HG02610 (cell line): ENCODE measurements at regions not wholly inside any gene's neighbourhood (a gene's known extent, or its start where the extent isn't known, plus 50 kb on each side); places are given as distances from the start of the nearest gene placed in this dataset.
"Not testable (repeated sequence)": the region's sequence is repeated elsewhere in the genome, so short reads cannot be mapped to it uniquely, and the experiment has no call there.

Experiments
- ATAC-seq: cut with Tn5 transposase; IDR thresholded peaks from one replicate; pipeline ENCODE4 v1.9.1; 2021; ENCODE audit warnings: mild to moderate bottlenecking, moderate library complexity; ENCODE audit not compliant: unreplicated experiment

GRCh38 chrX:87236830-87237440, 280.7 kb upstream of the KLHL4 start:
- ATAC-seq, result no peak

DNA sequence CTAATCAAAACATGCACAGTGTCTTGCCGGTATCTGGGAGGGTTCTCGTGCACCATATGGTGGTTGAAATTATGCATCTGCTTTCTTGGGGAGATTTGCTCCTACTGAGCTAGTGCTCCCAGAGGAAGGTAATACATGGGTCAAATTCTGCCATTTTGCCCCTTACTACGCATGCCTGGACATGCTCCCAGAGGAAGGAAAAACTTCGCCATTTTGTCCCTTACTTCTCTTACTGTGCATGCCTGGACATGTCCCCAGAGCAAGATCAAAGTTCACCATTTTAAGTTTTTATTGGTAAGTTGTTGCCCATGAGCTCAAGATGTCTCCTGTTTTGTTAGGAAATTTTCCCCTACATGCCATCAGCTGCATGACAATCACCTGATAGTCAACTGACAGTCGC, 252.1 kb upstream of the KLHL4 start:
- ATAC-seq, result no peak

GRCh38 chrX:87272491-87272890, 245.1 kb upstream of the KLHL4 start:
- no peak for ATAC-seq

- ATAC-seq, result no peak
Measured at GRCh38 chrX:87299563-87300160, 217.9 kb upstream of the KLHL4 start.

GRCh38 chrX:87310780-87311179, 206.8 kb upstream of the KLHL4 start:
- ATAC-seq, result no peak

GRCh38 chrX:87327267-87327666, 190.3 kb upstream of the KLHL4 start:
- ATAC-seq, result no peak

- ATAC-seq, result no peak
Measured at GRCh38 chrX:87337267-87337666, 180.3 kb upstream of the KLHL4 start.

DNA sequence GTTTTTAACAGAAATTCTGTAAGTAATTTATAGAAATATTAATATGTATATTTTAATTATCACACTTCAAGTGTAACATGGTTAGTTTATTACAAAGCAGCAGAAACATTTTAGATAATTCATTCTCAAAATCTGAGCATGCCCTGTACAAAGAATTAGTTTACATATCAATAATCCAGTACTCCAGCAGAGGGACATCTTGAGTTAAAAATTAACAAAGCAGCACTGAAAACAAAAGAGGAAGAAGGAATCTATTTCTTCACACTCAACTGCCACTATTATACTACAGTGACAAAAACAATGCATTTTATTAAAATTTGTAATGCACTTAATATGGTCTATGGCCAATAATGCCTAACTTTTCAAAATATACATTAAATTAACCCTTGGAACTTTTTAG, 179.1 kb upstream of the KLHL4 start:
- peak; percentile 48 for ATAC-seq

GRCh38 chrX:87370865-87371264, 146.7 kb upstream of the KLHL4 start:
- ATAC-seq, result no peak

DNA sequence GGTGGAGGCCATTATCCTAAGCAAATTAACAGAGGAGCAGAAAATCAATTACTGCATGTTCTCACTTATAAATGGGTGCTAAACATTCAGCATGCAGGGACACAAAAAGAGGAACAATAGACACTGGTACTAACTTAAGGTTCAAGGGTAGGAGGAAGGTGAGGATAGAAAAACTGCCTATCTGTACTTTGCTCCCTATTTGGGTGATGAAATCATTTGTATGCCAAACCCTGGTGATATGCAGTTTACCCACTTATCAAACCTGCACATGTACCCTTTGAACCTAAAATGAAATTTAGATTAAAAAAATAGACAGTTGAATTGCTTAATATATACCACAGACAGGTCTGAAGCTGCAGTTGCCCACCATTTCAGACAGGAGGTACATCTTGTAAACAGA, 143.3 kb upstream of the KLHL4 start:
- ATAC-seq, result no peak

DNA sequence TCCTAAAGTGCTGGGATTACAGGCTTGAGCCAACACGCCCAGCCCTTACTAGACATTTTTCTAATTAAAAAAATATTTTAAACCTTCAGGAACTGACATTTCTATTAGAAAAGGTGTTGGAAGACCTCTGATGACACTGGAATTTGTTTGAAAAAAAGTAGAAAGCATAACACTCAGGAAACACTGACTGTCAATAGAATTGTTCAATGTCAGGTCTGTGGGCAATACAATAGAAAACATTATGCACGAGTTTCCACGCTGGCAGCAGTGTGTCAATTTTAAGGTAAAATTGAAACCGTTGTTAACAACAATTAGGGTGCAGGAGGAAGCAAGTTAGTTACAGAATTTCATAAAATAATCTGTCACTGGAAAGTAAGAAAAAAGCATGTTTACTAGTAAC, 140.7 kb upstream of the KLHL4 start:
- no peak for ATAC-seq

- ATAC-seq, result no peak
Measured at GRCh38 chrX:87388381-87388780, 129.2 kb upstream of the KLHL4 start.

- no peak for ATAC-seq
Measured at GRCh38 chrX:87391742-87392141, 125.9 kb upstream of the KLHL4 start.

- ATAC-seq, result no peak
Measured at GRCh38 chrX:87392369-87392768, 125.2 kb upstream of the KLHL4 start.

- no peak for ATAC-seq
Measured at GRCh38 chrX:87397103-87397886, 120.3 kb upstream of the KLHL4 start.

- no peak for ATAC-seq
Measured at GRCh38 chrX:87402256-87402655, 115.3 kb upstream of the KLHL4 start.

DNA sequence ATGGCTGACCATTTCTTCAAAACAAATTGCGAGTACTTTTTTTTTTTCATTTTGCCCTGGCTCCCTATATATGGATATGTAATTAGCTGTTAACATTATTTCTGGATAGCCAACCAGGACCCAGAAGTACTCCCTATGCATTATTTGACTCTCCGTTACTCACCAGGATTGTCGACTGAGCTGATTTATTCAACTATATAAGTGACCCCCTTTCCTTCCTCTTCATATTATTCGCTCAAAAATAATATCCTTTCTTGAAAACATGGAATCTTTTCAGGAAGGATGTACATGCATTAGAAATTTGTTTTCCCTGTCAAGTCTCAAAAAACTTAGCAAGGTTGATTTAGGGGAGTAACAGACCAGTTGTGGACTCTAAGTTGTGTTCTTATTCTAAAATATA, 114.1 kb upstream of the KLHL4 start:
- no peak for ATAC-seq

DNA sequence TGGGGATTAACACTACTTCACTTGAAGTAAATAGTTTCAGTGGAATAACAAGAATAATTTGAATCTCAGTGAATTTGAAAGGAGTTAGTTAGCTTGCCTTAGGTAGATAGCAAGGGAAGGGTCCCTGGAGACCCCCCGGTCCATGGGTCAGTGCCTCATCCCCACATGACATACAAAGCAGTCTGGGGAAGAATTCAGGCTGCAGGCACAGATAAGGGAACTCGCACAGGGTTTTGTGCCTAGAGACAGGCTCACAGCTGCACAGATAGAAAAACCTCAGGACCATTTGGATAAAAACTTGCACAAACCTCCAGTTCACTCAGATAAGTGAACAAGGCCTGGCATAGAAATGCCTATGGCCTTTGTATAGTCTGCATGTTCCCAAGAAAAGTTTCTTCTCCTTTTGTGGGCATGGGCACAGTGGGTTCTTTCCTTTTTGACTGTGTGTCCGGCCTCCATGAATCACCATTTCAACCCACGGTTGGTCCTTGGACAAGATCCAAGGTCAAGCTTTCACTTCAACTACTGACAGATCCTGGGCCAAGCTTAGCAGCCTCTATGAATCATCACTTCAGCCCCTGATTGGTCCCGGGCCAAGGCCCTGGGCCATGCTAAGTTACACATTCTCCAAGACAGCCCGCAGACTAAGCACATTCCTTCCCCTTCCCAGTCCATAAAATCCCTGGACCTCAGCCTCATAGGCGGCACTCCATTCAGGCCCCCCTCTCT, 108.3 kb upstream of the KLHL4 start:
- no peak for ATAC-seq

DNA sequence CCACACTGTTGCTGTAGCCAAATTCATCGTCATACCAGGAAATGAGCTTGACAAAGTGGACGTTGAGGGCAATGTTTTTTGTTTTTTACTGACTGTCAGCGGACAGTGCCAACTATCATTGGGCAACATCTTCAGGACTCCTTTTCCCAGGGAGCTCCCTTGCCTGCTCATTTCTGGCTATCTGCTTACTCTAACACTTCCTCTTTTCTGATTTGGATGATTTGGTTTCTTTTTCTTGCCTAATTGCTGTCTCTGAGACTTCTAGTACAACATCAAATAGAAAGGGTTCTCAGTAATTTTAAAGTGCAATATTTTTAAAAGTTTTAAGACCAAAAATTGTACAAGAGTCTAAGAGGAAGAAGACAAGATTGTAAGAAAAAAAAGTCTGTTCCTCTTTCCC, 92.0 kb upstream of the KLHL4 start:
- ATAC-seq, result no peak

DNA sequence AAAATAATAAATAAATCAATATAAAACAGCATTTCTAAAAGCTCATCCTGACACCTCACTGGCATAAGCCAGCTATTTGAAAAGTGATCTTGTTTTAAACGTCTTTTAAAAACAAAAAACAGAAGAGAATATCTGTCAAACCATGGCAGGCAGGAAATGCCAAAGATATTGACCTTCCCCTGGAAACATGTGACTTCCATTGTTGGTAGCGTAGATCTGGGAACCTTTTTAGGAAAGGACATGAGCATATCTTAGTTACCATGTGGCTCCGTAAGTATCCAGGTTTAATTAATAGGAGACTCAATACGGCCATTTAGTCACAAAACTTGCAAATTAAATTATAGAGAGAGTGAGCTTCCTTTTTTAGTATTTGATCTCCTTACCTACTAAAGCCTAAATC, 83.0 kb upstream of the KLHL4 start:
- no peak for ATAC-seq

DNA sequence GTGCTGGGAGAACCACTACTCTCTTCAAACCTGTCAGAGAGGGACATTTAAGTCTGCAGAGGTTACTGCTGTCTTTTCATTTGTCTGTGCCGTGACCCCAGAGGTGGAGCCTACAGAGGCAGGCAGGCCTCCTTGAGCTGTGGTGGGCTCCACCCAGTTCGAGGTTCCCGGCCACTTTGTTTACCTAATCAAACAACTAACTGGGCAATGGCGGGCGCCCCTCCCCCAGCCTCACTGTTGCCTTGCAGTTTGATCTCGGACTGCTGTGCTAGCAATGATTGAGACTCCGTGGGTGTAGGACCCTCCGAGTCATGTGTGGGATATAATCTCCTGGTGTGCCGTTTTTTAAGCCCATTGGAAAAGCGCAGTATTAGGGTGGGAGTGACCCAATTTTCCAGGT, 69.0 kb upstream of the KLHL4 start:
- ATAC-seq, result not testable (repeated sequence)

DNA sequence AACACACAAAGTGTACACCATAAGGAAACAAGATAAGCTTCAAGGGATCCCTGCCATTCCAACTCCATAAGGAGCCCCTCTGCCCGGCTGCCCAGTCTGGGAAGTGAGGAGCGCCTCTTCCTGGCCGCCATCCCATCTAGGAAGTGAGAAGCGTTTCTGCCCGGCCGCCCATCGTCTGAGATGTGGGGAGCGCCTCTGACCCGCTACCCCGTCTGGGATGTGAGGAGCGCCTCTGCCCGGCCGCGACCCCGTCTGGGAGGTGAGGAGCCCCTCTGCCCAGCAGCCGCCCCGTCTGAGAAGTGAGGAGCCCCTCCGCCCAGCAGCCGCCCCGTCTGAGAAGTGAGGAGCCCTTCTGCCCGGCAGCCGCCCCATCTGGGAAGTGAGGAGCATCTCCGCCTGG, 51.8 kb upstream of the KLHL4 start:
- ATAC-seq, result not testable (repeated sequence)
